ENCODE measurements at regions not wholly inside any gene's neighbourhood (a gene's known extent, or its start where the extent isn't known, plus 50 kb on each side); places are given as distances from the start of the nearest gene placed in this dataset.
"Not testable (repeated sequence)": the region's sequence is repeated elsewhere in the genome, so short reads cannot be mapped to it uniquely, and the experiment has no call there.

GRCh38 chr4:189823591-189823990, 117.1 kb upstream of the FRG1 start:
- DNase-seq (ENCODE audit: low read depth in 4 of 4, low spot score in 3 of 4), result no peak

GRCh38 chr4:189825466-189825865, 115.2 kb upstream of the FRG1 start:
- no peak for DNase-seq (ENCODE audit: low read depth in 4 of 4, low spot score in 3 of 4)

- no peak for DNase-seq (ENCODE audit: low read depth in 4 of 4, low spot score in 3 of 4)
Observed at GRCh38 chr4:189826657-189827056, 114.0 kb upstream of the FRG1 start.

- no peak for DNase-seq (ENCODE audit: low read depth in 4 of 4, low spot score in 3 of 4)
Observed at GRCh38 chr4:189828081-189828697, 112.5 kb upstream of the FRG1 start.

- no peak for DNase-seq (ENCODE audit: low read depth in 4 of 4, low spot score in 3 of 4)
Observed at GRCh38 chr4:189832528-189832927, 108.1 kb upstream of the FRG1 start.

- DNase-seq (ENCODE audit: low read depth in 4 of 4, low spot score in 3 of 4), result no peak
Observed at GRCh38 chr4:189834616-189835015, 106.1 kb upstream of the FRG1 start.

GRCh38 chr4:189835505-189835904, 105.2 kb upstream of the FRG1 start:
- no peak for DNase-seq (ENCODE audit: low read depth in 4 of 4, low spot score in 3 of 4)

- no peak for DNase-seq (ENCODE audit: low read depth in 4 of 4, low spot score in 3 of 4)
Observed at GRCh38 chr4:189837471-189837870, 103.2 kb upstream of the FRG1 start.

GRCh38 chr4:189838821-189839497, 101.7 kb upstream of the FRG1 start:
- DNase-seq (ENCODE audit: low read depth in 4 of 4, low spot score in 3 of 4), result no peak

GRCh38 chr4:189840356-189840755, 100.3 kb upstream of the FRG1 start:
- DNase-seq (ENCODE audit: low read depth in 4 of 4, low spot score in 3 of 4), result no peak

- DNase-seq (ENCODE audit: low read depth in 4 of 4, low spot score in 3 of 4), result peak in 2 of 4 donors; percentile 8 to 23
Observed at GRCh38 chr4:189843413-189844009, 97.2 kb upstream of the FRG1 start.

- DNase-seq (ENCODE audit: low read depth in 4 of 4, low spot score in 3 of 4), result no peak
Observed at GRCh38 chr4:189845145-189845846, 95.4 kb upstream of the FRG1 start.

- not testable (repeated sequence) for DNase-seq (ENCODE audit: low read depth in 4 of 4, low spot score in 3 of 4)
Observed at GRCh38 chr4:189846094-189846493, 94.6 kb upstream of the FRG1 start.

- DNase-seq (ENCODE audit: low read depth in 4 of 4, low spot score in 3 of 4), result not testable (repeated sequence)
Observed at GRCh38 chr4:189846608-189847007, 94.1 kb upstream of the FRG1 start.

GRCh38 chr4:189848672-189849071, 92.0 kb upstream of the FRG1 start:
- not testable (repeated sequence) for DNase-seq (ENCODE audit: low read depth in 4 of 4, low spot score in 3 of 4)

GRCh38 chr4:189850239-189850856, 90.3 kb upstream of the FRG1 start:
- DNase-seq (ENCODE audit: low read depth in 4 of 4, low spot score in 3 of 4), result no peak

- no peak for DNase-seq (ENCODE audit: low read depth in 4 of 4, low spot score in 3 of 4)
Observed at GRCh38 chr4:189858435-189858834, 82.2 kb upstream of the FRG1 start.

- no peak for DNase-seq (ENCODE audit: low read depth in 4 of 4, low spot score in 3 of 4)
Observed at GRCh38 chr4:189861101-189861500, 79.6 kb upstream of the FRG1 start.

GRCh38 chr4:189869236-189869635, 71.4 kb upstream of the FRG1 start:
- DNase-seq (ENCODE audit: low read depth in 4 of 4, low spot score in 3 of 4), result no peak

GRCh38 chr4:189870511-189871234, 70.0 kb upstream of the FRG1 start:
- DNase-seq (ENCODE audit: low read depth in 4 of 4, low spot score in 3 of 4), result no peak
